PFSK-1 (cell line): ENCODE measurements at regions not wholly inside any gene's neighbourhood (a gene's known extent, or its start where the extent isn't known, plus 50 kb on each side); places are given as distances from the start of the nearest gene placed in this dataset.

Source experiments
- FOXP2 ChIP-seq: optimal IDR thresholded peaks from 2 replicates; pipeline ENCODE3; 2011; ENCODE audit warnings: borderline replicate concordance, control low read depth, inconsistent platforms; ENCODE audit not compliant: insufficient read depth; ENCODE audit errors: extremely low read length, extremely low read depth
- POLR2AphosphoS5 ChIP-seq: IDR thresholded peaks from 2 replicates; pipeline ENCODE4 v1.6.1; 2012; ENCODE audit warnings: low read depth, mild to moderate bottlenecking, control low read depth, low read length, moderate library complexity
- REST ChIP-seq, 2 experiments: IDR thresholded peaks; 2 replicates each; pipeline versions ENCODE4 v1.6.1 to v1.8.0; 2011 to 2012; ENCODE audit warnings: low read depth in 2 of 2, low read length in 2 of 2, control low read depth in 1 of 2, inconsistent platforms in 1 of 2, mild to moderate bottlenecking in 1 of 2, moderate library complexity in 1 of 2; ENCODE audit not compliant: insufficient read depth in 1 of 2
- SIN3A ChIP-seq: IDR thresholded peaks from 2 replicates; pipeline ENCODE4 v1.6.1; 2012; ENCODE audit warnings: mild to moderate bottlenecking, low read length, moderate library complexity, borderline replicate concordance; ENCODE audit not compliant: insufficient read depth
- TAF1 ChIP-seq: IDR thresholded peaks from 2 replicates; pipeline ENCODE4 v1.6.1; 2012; ENCODE audit warnings: low read length, control low read depth, borderline replicate concordance; ENCODE audit not compliant: insufficient read depth

- TF ChIP-seq POLR2AphosphoS5 (no peak), REST (IDR thresholded peaks at IDR 0.05; ENCODE audit: insufficient read depth in 1 of 2, low read depth in 2 of 2, low read length in 2 of 2) (no peak), TAF1 (no peak), SIN3A (no peak), FOXP2 (no peak)
Observed at GRCh38 chr3:110243081-110243480, 828.5 kb upstream of the NECTIN3 start.

- TF ChIP-seq TAF1 (no peak), SIN3A (no peak), POLR2AphosphoS5 (no peak), REST (IDR thresholded peaks at IDR 0.05; ENCODE audit: insufficient read depth in 1 of 2, low read depth in 2 of 2, low read length in 2 of 2) (no peak), FOXP2 (no peak)
Observed at GRCh38 chr3:110246796-110247376, 824.7 kb upstream of the NECTIN3 start.

GRCh38 chr3:110248666-110249065, 823.0 kb upstream of the NECTIN3 start:
- TF ChIP-seq REST (IDR thresholded peaks at IDR 0.05; ENCODE audit: insufficient read depth in 1 of 2, low read depth in 2 of 2, low read length in 2 of 2), result no peak
- TF ChIP-seq TAF1, result no peak
- TF ChIP-seq SIN3A, result no peak
- no peak for TF ChIP-seq FOXP2
- no peak for TF ChIP-seq POLR2AphosphoS5

- TF ChIP-seq REST (IDR thresholded peaks at IDR 0.05; ENCODE audit: insufficient read depth in 1 of 2, low read depth in 2 of 2, low read length in 2 of 2) (no peak), TAF1 (no peak), SIN3A (no peak), FOXP2 (no peak), POLR2AphosphoS5 (no peak)
Observed at GRCh38 chr3:110253794-110254193, 817.8 kb upstream of the NECTIN3 start.

- TF ChIP-seq SIN3A (no peak), REST (IDR thresholded peaks at IDR 0.05; ENCODE audit: insufficient read depth in 1 of 2, low read depth in 2 of 2, low read length in 2 of 2) (no peak), TAF1 (no peak), FOXP2 (no peak), POLR2AphosphoS5 (no peak)
Observed at GRCh38 chr3:110254591-110254990, 817.0 kb upstream of the NECTIN3 start.
